ENCODE measurements at regions not wholly inside any gene's neighbourhood (a gene's known extent, or its start where the extent isn't known, plus 50 kb on each side); places are given as distances from the start of the nearest gene placed in this dataset.

DNA sequence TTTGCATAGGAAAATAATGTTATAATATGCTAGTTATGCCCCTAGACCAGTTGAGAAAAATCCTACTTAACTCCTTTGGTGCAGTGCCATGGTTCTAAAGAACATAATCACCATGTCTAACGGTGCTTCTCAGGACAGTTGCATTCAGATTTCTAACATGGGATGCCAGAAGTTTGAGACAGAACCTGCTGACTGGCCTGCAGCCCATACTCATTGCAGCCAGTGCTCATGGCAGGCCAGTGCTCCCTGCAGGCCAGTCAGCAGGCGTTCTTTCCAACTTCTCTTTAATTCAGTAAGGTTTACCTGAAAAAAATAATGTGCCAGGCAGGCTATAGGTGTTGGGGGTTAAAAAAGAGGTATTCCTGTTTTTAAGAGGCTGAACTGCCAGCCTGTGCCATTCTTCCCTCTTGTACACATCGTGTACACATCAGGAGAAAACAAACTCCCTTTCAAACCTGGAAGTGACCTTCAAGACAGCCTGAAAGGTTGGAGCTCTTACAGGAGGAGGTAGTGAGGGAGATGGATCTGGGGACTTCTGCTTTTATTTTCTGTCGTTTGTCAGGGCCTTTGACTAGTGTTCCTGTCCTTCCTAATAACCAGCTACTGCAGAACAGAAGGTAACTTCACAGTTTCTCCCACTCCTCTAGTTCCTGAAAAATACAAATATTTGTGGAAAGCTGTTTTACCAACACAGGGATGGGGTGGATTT, 146.0 kb upstream of the MAGI3 start (continued):
- TF ChIP-seq, protein P1, sequence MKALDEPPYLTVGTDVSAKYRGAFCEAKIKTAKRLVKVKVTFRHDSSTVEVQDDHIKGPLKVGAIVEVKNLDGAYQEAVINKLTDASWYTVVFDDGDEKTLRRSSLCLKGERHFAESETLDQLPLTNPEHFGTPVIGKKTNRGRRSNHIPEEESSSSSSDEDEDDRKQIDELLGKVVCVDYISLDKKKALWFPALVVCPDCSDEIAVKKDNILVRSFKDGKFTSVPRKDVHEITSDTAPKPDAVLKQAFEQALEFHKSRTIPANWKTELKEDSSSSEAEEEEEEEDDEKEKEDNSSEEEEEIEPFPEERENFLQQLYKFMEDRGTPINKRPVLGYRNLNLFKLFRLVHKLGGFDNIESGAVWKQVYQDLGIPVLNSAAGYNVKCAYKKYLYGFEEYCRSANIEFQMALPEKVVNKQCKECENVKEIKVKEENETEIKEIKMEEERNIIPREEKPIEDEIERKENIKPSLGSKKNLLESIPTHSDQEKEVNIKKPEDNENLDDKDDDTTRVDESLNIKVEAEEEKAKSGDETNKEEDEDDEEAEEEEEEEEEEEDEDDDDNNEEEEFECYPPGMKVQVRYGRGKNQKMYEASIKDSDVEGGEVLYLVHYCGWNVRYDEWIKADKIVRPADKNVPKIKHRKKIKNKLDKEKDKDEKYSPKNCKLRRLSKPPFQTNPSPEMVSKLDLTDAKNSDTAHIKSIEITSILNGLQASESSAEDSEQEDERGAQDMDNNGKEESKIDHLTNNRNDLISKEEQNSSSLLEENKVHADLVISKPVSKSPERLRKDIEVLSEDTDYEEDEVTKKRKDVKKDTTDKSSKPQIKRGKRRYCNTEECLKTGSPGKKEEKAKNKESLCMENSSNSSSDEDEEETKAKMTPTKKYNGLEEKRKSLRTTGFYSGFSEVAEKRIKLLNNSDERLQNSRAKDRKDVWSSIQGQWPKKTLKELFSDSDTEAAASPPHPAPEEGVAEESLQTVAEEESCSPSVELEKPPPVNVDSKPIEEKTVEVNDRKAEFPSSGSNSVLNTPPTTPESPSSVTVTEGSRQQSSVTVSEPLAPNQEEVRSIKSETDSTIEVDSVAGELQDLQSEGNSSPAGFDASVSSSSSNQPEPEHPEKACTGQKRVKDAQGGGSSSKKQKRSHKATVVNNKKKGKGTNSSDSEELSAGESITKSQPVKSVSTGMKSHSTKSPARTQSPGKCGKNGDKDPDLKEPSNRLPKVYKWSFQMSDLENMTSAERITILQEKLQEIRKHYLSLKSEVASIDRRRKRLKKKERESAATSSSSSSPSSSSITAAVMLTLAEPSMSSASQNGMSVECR (CRISPR knock-in tag; IDR thresholded peaks at IDR 0.05; ENCODE audit: borderline replicate concordance) = no peak

DNA sequence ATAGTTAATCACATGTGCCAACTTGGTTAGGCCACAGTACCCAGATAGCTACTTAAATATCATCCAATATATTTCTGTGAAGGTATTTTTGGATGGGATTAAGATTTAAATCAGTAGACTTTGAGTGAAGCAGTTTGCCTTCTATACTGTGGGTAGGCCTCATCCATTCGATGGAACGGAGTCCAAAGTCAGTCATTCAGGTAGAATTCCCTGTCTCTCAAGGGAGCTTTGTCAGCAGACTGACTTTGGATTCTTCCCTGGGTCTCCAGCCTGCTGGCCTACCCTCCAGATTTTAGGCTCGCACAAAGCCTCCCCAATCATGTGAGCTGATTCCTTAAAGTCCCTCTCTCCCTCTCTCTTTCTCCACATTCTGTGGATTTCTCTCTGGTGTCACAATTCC, 145.1 kb upstream of the MAGI3 start:
- ChIA-PET POLR2A (no interaction called here), CTCF (interaction anchor here (1.5 kb wide), 1 partner anchor 26 kb away, joined by 4 read pairs; no protein-coding TSS in a partner anchor)
- no peak for DNase-seq (ENCODE audit: low spot score)
- no peak for ATAC-seq
- Mint-ChIP-seq H3K27ac (no peak overlapping the region), H3K4me3 (no peak overlapping the region), H3K27me3 (ENCODE audit: low read depth) (no peaks in the 10 kb centered on the region), H3K9me3 (no peaks in the 10 kb centered on the region), H3K36me3 (no peaks in the 10 kb centered on the region), H3K4me1 (peaks cover 12% of the 10 kb centered on the region)
- TF ChIP-seq FOXK1 (CRISPR knock-in tag; IDR thresholded peaks at IDR 0.05) = no peak

GRCh38 chr1:113246929-113247328, 143.4 kb upstream of the MAGI3 start:
- no peak for DNase-seq (ENCODE audit: low spot score)
- no peak for ATAC-seq
- H3K27ac Mint-ChIP-seq = no peak overlapping the region
- no peaks in the 10 kb centered on the region for H3K36me3 Mint-ChIP-seq
- no peaks in the 10 kb centered on the region for H3K9me3 Mint-ChIP-seq
- no peaks in the 10 kb centered on the region for H3K27me3 Mint-ChIP-seq (ENCODE audit: low read depth)
- peaks cover 12% of the 10 kb centered on the region for H3K4me1 Mint-ChIP-seq
- ChIA-PET CTCF (interaction anchor here (1.0 to 1.3 kb wide), 2 partner anchors 27 to 107 kb away, joined by 3 to 5 read pairs; no protein-coding TSS in a partner anchor), POLR2A (no interaction called here)
- H3K4me3 Mint-ChIP-seq = no peak overlapping the region
- TF ChIP-seq ZNF232 (CRISPR knock-in tag; IDR thresholded peaks at IDR 0.05) (no peak), CREB1 (CRISPR knock-in tag; IDR thresholded peaks at IDR 0.05) (no peak), AR (CRISPR knock-in tag; IDR thresholded peaks at IDR 0.05) (no peak), STAT6 (CRISPR knock-in tag; conservative IDR thresholded peaks at IDR 0.05; ENCODE audit: low read depth) (no peak), RELA (CRISPR knock-in tag; IDR thresholded peaks at IDR 0.05; ENCODE audit: borderline replicate concordance) (no peak), NFATC4 (CRISPR knock-in tag; IDR thresholded peaks at IDR 0.05) (no peak), ELF4 (CRISPR knock-in tag; IDR thresholded peaks at IDR 0.05; ENCODE audit: low read depth) (no peak), CTCF (IDR thresholded peaks at IDR 0.05) (no peak), AFF4 (CRISPR knock-in tag; IDR thresholded peaks at IDR 0.05; ENCODE audit: borderline replicate concordance) (no peak), ZBTB21 (CRISPR knock-in tag; IDR thresholded peaks at IDR 0.05; ENCODE audit: borderline replicate concordance) (no peak)
- TF ChIP-seq, protein P2, sequence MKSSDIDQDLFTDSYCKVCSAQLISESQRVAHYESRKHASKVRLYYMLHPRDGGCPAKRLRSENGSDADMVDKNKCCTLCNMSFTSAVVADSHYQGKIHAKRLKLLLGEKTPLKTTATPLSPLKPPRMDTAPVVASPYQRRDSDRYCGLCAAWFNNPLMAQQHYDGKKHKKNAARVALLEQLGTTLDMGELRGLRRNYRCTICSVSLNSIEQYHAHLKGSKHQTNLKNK (CRISPR knock-in tag; IDR thresholded peaks at IDR 0.05) = no peak

Data from WTC11 (cell line).